ENCODE measurements at regions not wholly inside any gene's neighbourhood (a gene's known extent, or its start where the extent isn't known, plus 50 kb on each side); places are given as distances from the start of the nearest gene placed in this dataset.
A peak's percentile ranks its signal among the peaks of the same experiment; 100 is the strongest.

- no peak for DNase-seq (ENCODE audit: low spot score)
Measured at GRCh38 chr11:18878211-18878610, 61.0 kb downstream of the MRGPRX1 start.

- no peak for DNase-seq (ENCODE audit: low spot score)
Measured at GRCh38 chr11:18865951-18866350, 73.3 kb downstream of the MRGPRX1 start.

- no peak for DNase-seq (ENCODE audit: low spot score)
Measured at GRCh38 chr11:18865261-18865660, 73.7 kb upstream of the PTPN5 start.

- DNase-seq (ENCODE audit: low spot score) = peak; percentile 39
Measured at GRCh38 chr11:18853086-18853720, 61.6 kb upstream of the PTPN5 start.

GRCh38 chr11:18849406-18849805 lies 57.8 kb upstream of the PTPN5 start:
- no peak for DNase-seq (ENCODE audit: low spot score)

GRCh38 chr11:18844753-18845367 lies 53.3 kb upstream of the PTPN5 start:
- DNase-seq (ENCODE audit: low spot score) = peak; percentile 69
